ENCODE measurements at regions not wholly inside any gene's neighbourhood (a gene's known extent, or its start where the extent isn't known, plus 50 kb on each side); places are given as distances from the start of the nearest gene placed in this dataset.

DNA sequence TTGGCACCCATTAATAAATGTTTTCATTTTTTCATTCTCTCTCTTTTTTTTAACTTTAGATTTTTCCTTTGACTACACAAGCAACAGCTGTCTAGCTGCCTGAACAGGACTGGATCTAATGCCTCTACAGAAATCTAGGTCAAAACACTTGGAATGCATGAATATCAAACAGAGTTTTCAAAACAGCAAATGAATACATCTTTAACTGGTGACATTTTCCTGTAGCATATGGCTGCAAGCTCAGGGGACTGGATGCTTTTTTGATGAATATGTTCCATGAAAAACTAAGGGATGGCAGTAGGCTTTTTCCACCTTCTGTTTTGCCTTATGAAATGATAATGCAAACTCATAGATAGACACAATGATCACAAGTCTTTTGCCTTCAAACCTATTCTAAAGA, 661.7 kb downstream of the MCTP2 start:
- DNase-seq (ENCODE audit: low read depth in 3 of 3), result no peak

DNA sequence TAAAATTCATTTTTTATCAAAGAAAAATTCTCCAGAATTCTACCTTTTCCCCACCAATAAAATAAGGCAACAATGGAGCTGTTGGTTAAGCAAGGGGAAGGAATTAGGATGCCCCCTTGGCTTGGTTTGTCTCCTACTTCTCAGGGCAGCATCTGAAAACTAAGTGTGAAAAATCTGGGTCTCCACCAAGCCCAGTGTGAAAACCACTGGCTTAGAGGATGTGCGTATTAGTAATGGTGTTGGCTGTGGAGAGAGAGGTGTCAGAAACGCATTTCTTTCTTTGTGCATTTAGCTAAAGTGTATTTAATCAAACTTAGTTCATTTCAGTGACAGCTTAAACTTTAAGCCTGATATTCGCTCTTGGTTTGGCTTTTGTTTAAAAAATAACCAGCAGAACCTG, 662.7 kb downstream of the MCTP2 start:
- DNase-seq (ENCODE audit: low read depth in 3 of 3), result no peak

DNA sequence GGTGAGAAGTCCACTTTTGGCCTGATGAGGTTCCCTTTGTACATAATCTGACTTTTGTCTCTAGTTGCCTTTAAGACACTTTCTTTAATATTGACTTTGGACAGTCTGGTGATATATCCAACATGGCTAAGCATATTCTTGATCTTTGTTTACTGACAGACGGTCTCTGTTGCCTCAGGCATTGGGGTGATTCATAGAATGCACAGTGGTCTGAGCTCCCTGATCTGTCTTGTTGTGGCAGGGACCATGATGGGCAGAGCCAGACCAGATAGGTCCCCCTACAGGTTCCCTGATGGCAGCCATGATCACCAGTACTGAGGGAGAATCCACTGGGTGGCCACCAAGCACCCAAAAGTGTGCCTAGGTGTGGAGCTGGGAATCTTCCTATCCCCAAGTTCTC, 678.1 kb downstream of the MCTP2 start:
- no peak for DNase-seq (ENCODE audit: low read depth in 3 of 3)

DNA sequence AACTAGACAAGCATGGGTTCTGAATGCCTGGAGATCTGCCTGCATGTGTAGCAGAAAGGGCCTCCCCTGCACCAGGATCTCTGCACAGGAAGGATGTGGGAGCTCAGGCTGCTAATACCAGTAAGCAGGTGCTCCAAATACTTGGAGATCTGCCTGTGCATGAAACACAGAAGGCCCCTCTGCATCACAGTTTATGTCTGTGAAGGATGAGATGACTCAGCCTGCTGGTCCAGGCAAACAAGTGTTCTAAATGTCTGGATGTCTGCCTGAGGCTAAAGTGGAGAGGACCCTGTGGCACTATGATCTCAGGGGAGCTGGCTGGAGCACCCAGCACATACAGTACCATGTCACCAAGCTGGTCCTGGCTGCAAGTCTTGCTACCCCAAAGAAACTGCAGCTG, 678.8 kb downstream of the MCTP2 start:
- no peak for DNase-seq (ENCODE audit: low read depth in 3 of 3)

DNA sequence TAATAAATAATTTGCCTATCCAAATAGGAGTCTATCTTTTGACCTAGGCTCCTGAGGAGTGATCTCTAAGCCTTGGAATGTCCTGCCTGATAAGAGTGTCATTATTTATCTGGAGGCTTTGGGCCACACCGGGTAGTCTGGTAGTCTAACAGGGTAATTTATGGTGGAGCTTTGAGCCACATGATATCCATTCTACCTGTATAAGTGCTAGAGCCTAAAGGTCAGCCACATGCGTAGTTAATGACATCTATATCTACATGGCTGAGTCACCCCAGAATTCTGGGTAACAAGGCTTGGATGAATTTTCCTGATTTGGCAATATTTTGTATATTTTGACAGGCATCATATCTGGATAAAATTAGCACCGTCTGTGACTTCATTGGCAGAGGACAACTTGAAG, 681.4 kb downstream of the MCTP2 start:
- DNase-seq (ENCODE audit: low read depth in 3 of 3), result no peak

DNA sequence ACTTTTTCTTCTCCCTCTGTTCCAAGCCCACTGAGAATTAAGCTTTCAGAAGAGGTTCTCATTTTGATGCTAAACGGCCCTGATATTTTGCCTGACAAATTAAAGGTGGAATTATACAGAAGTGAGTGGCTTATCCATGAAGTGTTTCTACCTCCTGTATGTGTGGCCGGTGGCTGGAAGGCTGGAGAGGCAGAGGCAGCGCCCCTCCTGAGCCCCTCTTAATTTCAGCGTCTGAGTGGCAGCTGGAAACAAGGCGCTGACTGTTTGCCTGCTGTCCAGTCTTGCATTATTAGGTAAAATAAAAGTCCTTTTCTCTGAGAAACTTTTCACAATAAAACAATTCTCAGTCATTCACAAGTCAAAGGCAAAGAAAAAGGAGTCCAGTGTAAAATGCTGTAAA, 685.7 kb downstream of the MCTP2 start:
- DNase-seq (ENCODE audit: low read depth in 3 of 3), result no peak

DNA sequence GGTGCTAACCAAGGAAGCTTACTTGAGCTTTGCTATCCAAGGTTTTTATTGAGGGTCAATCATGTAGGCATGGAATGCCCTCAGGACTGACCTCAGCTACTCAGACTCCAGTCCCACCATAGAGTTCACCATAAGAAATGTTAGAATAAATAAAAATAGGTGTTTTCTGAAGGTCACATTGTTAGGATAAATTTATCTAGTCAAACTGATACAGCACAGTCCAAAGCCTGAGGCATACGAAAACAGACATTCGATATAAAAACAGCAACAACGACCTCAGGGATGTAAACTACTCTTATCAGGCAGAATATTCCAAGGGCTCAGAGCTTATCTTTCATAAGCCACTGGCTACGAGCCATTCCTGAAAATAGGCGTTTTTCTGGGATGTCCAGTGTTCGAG, 690.6 kb downstream of the MCTP2 start:
- no peak for DNase-seq (ENCODE audit: low read depth in 3 of 3)

DNA sequence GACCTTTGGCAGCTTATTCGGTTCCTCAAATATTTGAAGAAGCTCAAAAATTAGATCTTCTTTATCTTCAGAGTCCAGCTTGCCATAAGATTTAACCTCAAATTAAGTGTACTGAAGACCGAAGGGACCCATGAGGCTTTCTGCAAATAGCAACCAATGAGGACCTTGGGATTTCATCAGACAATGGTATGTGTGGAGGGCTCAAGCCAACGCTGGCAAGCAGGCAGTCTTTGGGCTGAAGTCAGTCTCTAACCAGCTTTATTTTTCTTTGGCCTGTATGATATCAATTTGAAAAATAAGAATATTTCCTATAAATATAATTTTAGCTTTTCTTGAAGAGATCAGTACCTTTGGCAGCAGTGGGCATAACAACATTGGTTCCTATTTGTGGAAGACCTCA, 692.7 kb downstream of the MCTP2 start:
- DNase-seq (ENCODE audit: low read depth in 3 of 3), result no peak

DNA sequence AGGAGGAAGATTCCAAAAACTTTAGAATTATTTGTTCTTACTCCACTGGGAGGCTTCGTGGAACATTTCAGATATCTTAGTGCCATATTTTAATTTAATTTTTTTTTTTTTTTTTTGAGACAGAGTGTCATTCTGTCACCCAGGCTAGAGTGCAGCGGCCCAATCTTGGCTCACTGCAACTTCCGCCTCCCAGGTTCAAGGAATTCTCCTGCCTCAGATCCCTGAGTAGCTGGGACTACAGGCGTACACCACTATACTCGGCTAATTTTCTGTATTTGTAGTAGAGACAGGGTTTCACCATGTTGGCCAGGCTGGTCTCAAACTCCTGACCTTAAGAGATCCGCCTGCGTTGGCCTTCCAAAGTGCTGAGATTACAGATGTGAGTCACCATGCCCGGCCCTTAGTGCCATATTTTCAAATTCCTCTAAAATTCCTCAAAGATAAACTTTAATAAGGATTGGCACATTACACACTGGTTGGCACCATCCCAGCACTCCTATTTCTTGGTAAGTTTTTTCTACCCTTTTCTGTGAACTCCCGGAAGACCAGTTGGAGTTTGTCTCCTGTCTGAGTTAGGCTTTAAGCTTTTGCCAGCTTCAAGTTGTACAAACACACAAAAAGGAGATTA, 693.7 kb downstream of the MCTP2 start:
- DNase-seq (ENCODE audit: low read depth in 3 of 3), result no peak

DNA sequence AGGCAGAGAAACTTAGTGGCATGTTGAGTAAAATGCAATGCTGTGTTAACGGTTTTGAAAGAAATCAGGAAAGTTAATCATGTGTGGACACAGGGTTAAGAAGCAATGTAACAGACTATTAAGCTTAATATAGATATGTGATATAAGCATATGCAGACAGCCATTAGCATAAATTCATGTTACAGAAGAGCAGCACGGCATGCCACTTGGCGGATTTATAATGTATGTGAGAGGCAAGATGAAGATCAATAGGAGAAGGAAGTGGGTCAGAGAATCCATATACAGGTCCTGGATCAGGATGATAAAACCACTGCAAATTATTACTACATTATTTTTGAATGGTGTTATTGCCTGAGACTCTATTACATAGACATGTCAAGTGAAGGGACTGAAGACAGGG, 694.3 kb downstream of the MCTP2 start:
- DNase-seq (ENCODE audit: low read depth in 3 of 3), result no peak

DNA sequence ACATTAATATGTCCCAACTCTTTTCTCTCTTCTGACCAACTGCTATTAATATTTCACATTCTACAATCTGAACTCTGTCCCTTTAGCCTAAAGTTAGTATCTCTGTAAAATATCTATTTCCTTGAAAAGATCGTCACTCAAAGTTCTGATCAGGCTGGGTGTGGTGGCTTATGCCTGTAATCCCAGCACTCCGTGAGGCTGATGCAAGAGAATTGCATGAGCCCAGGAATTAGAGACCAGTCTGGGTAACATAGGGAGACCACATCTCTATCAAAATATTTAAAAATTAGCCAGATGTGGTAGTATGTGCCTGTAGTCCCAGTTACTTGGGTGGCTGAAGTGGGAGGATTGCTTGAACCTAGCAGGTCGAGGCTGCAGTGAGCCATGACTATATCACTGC, 695.6 kb downstream of the MCTP2 start:
- DNase-seq (ENCODE audit: low read depth in 3 of 3), result no peak

DNA sequence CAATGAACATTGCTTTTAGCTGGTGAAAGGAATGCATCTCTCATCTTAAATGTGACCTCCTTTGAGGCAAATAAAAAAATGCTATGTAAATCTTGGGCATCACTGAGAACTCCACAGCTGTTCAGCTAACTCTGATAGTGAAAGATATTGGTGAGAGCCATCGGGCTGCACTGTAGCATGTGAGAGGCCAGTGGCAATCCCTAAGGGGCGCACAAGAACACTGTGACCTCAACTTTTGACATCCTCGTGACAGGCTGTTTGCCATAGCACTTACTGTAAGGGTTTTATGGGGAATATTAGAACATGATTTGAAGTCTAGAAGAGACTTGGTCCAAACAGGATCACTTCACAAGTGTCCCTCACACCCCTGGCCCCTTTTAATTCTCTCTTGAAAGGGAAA, 697.9 kb downstream of the MCTP2 start:
- DNase-seq (ENCODE audit: low read depth in 3 of 3), result no peak

DNA sequence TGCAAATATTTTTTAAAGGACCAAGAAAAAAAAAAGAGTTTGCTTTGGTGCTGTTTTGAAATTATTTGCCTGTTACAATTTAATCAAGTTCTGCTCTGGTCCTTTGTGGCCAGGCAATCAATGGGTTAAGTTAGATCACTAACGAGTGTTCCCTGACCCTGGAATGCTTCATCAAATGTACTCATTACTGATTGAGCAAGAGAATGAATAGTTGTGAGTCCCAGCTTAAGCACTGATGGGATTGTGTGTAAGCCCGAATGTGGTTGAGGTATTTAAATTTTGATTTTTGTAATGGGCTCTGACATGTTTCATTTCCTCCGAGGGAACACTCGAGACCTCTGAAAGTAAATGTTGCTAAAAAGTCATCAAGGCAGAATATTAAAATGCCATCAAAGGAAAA, 699.1 kb downstream of the MCTP2 start:
- no peak for DNase-seq (ENCODE audit: low read depth in 3 of 3)

DNA sequence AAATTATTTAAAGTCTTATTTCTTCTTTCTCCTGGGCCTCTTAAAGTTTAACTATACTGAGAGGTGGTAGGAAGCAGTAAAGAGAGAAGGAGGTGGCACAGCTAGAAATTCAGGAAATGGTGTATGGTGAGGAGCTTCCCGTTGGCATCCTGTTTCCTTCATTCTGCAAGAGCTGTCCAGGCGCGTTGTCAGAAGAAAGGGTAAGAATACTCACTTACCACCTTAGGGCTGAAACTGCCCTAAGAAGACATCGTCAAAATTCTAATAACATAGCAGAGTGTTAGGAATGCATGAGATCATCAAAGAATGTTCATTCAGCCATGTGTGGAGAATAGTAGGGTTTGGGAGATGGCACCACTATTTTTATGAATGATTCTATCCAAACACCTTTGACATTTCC, 699.6 kb downstream of the MCTP2 start:
- DNase-seq (ENCODE audit: low read depth in 3 of 3), result no peak

DNA sequence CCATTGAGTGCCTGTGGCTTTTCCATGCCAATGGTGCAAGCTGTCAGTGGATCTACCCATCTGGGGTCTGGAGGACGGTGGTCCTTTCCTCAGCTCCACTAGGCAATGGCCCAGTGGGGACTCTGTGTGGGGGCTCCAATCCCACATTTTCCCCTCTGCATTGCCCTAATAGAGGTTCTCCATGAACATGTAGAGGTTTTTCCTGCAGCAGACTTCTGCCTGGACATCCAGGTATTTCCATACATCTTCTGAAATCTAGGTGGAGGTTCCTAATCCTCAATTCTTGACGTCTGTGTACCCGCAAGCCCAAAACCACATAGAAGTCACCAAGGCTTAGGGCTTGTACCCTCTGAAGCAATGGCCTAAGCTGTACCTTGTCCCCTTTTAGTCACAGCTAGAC, 703.1 kb downstream of the MCTP2 start:
- DNase-seq (ENCODE audit: low read depth in 3 of 3), result no peak

DNA sequence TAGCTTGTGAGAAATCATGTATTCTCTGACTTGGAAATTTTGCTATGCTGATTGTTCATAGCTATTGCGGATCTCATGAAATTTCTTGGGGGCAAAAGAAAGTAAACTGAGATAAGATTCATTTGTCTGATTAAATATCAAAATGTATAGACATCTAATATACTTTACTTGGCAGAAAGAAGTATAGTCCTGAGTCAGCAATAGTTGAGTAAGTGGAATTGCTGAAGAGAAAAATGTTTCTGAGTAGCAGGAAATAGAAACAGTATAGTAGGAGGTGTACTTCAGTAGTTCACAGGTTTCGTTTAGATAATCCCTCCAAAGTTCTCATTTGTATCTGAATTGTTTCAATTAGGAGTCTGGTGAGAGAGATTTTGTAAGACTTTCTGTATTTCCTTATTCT, 705.9 kb downstream of the MCTP2 start:
- no peak for DNase-seq (ENCODE audit: low read depth in 3 of 3)

DNA sequence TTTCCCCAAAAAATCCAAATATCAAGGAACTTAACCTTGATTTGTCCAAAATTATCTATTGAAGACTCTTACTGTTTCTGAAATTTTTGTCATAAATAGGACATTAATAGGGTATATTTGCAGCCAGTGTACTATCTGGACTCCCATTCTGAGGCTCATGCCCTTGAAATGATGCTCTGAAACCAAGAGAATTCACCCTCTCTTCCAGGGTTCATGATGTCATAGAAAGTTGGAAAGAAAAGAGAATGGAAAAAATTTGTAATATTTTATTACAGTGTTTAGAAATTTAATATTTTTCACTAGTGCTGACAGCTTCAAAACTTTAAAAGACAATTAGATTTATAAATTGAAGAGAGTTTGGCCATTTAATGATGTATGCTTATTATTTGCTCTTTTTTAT, 712.5 kb downstream of the MCTP2 start:
- no peak for DNase-seq (ENCODE audit: low read depth in 3 of 3)

DNA sequence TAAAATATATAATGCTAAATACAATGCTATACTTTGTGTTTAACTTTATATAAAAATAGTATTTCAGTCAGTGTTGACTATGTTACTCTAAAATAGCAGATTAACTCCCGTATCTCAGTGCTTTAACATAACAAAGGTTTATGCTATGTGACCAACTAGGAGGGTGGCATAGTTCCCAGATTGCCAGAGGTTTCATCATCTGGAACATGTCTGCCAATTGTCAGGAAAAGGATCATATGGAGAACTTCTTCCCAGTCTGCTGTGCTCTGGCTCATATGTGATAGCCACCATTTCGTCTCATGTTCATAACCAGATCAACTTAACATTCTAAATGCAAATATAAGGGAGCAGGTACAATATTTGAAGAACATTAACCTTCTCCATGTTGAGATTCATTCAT, 720.2 kb downstream of the MCTP2 start:
- DNase-seq (ENCODE audit: low read depth in 3 of 3), result no peak

DNA sequence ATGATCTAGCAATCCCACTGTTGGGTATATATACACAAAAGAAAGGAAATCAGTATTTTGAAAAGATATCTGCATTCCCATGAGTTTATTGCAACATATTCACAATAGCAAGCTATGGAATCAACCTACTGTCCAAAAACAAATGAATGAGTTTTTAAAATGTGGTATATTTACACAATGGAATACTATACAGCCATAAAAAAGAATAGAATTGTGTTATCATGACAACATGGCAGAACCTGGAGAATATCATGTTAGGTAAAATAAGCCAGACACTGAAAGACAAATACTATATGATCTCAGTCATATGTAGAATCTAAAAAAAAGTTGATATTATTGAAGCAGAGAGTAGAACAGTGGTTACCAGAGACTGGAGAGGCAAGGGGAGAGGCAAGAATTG, 732.6 kb downstream of the MCTP2 start:
- no peak for DNase-seq (ENCODE audit: low read depth in 3 of 3)

DNA sequence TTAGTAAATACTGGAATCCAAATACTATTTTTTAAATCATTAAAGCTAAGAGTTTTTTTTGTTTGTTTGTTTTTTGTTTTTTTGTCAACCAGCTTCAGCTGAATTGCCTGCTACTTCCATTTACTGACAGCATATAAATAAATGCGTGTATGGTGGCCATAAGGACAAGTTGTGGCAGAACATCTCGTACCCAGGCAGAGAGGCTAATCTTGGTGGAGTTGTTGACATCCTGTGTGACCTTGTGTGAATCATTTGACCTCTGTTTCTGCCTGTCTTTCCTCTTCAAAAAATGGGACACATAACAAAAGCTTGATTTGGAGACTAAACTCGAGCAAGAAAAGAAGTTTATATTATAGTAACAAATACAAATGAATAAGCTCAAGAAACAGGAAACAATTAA, 734.2 kb downstream of the MCTP2 start:
- DNase-seq (ENCODE audit: low read depth in 3 of 3), result no peak

DNA sequence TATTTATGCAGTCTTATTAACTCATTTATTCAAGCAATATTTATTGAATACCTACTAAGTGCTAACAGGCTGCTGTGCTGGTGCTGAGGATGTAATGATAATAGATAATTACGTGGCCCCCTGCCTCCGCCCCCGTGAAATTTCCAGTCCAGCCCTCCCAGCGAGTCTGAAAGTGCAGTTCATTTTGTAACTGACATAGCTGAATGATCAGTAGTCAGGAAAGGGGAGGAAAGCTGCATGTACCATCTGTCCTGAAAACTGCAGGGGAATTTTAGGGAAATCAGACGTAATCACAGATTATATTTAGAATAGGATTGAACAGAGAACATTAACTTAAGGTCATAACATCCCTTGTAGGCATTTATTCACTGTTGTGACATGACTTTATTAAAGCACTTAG, 736.8 kb downstream of the MCTP2 start:
- DNase-seq (ENCODE audit: low read depth in 3 of 3), result no peak

DNA sequence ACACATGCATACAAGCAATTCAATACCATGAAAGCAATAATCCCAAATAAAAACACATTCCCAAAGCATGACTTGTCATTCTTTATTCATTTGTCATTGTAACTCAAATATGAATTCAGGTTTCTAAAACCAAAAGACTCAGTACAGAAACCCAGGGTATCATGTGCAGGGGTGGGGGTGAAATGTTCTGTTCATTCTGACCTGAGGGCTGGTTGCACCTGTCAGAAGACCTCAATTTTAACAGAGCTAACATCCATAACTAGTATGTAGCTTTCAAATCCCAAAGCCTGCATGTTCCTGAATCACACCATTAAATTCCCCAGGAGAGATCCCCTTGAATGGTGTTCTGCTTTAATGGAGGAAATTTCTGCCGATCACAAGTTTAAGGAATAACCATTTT, 738.7 kb downstream of the MCTP2 start:
- DNase-seq (ENCODE audit: low read depth in 3 of 3), result no peak

DNA sequence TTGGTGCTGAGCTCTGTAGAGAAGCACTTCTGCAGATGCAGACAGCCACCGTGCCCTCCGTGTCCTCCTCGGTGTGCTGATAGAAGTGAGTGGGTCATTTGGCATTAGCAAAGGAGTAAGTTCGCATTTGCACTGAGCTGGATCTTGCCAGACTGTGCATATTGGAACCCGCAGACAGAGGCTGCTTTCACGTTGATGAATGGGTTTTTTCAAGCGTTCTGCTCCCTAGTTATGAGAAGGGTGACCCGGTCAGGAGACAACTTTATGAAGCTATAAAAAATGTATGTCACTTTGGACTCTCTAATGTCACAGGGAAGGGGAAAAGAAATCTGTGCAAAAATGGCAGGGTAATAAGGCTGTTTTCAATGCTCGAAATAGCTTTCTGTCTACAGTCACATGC, 739.4 kb downstream of the MCTP2 start:
- DNase-seq (ENCODE audit: low read depth in 3 of 3), result no peak

DNA sequence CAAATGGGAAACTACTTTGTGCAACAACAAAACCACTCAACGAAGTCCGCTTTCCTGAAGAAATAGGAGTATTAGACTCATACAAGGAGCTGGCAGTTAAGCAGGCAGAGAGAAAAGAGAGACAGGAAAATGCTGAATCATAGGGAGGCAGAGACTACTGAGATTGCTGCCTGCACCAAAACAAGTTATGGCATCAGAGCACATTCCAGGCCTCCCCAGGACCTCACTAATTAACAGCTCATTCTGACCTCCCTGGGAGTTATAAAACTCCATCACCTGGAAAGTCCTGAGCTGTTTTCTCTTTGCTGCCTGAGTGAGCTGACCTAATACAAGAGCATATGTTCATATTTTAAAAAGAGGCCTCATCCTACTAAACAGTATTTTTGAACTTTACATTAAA, 741.0 kb downstream of the MCTP2 start:
- DNase-seq (ENCODE audit: low read depth in 3 of 3), result no peak

DNA sequence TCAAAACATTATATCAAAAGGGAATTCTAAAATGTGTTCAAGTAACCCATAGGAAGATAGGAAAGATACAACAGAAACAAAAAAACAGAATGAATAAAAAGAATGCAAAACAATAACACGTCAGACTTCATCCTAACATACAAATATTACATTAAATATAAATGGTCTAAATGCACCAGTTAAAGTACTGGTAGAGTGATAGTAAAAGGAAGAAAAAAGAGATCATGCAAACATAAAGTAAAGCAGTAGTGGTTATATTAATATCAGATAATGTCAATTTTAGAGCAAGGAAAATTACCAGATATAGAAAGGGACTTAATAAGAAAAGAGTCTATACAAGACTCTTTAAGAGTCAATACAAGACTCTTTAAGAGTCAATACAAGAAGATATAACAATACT, 755.7 kb downstream of the MCTP2 start:
- no peak for DNase-seq (ENCODE audit: low read depth in 3 of 3)

Data from stimulated activated CD4-positive, alpha-beta T cell treated with anti-CD3 and anti-CD28 coated beads, TNF-alpha, amount 100 ng/mL, for 48 hours (primary cell).